ENCODE measurements at regions not wholly inside any gene's neighbourhood (a gene's known extent, or its start where the extent isn't known, plus 50 kb on each side); places are given as distances from the start of the nearest gene placed in this dataset.

DNA sequence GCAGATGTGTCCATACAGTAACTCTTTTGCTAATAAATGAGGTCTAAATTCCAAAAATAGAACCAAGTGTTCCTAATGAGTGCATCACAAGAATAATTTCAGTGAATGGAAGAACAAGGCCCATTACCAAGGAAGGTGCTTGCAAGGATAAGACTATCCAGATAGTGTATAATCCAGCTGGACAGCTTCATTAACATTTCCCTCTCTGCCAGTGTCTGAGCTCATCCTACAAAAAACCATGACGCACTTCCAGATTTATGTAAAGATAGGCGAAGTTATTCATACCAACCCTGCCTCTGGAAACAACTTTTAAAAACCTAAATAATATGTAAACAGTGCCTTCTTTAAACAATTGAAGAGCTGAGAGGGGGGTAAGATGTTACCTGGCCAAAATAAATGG lies 177.9 kb upstream of the STK26 start:
- TF ChIP-seq, protein P1, sequence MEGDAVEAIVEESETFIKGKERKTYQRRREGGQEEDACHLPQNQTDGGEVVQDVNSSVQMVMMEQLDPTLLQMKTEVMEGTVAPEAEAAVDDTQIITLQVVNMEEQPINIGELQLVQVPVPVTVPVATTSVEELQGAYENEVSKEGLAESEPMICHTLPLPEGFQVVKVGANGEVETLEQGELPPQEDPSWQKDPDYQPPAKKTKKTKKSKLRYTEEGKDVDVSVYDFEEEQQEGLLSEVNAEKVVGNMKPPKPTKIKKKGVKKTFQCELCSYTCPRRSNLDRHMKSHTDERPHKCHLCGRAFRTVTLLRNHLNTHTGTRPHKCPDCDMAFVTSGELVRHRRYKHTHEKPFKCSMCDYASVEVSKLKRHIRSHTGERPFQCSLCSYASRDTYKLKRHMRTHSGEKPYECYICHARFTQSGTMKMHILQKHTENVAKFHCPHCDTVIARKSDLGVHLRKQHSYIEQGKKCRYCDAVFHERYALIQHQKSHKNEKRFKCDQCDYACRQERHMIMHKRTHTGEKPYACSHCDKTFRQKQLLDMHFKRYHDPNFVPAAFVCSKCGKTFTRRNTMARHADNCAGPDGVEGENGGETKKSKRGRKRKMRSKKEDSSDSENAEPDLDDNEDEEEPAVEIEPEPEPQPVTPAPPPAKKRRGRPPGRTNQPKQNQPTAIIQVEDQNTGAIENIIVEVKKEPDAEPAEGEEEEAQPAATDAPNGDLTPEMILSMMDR (IDR thresholded peaks at IDR 0.05), result no peak
- no peak for TF ChIP-seq POLR2A (IDR thresholded peaks at IDR 0.05)
